ENCODE measurements at regions not wholly inside any gene's neighbourhood (a gene's known extent, or its start where the extent isn't known, plus 50 kb on each side); places are given as distances from the start of the nearest gene placed in this dataset.

- no peak for DNase-seq
Observed at GRCh38 chr13:55298201-55298600, 1842.5 kb upstream of the PRR20A start.

GRCh38 chr13:55302568-55302967 is 1838.2 kb upstream of the PRR20A start:
- DNase-seq: no peak

GRCh38 chr13:55307909-55308308 is 1832.8 kb upstream of the PRR20A start:
- DNase-seq: no peak

- no peak for DNase-seq
Observed at GRCh38 chr13:55341891-55342290, 1798.8 kb upstream of the PRR20A start.

- no peak for DNase-seq
Observed at GRCh38 chr13:55345224-55345623, 1795.5 kb upstream of the PRR20A start.

GRCh38 chr13:55347528-55347927 is 1793.2 kb upstream of the PRR20A start:
- no peak for DNase-seq

GRCh38 chr13:55359067-55359466 is 1781.7 kb upstream of the PRR20A start:
- DNase-seq: no peak

- DNase-seq: no peak
Observed at GRCh38 chr13:55361141-55361540, 1779.6 kb upstream of the PRR20A start.

GRCh38 chr13:55366676-55367075 is 1774.0 kb upstream of the PRR20A start:
- no peak for DNase-seq

- no peak for DNase-seq
Observed at GRCh38 chr13:55394470-55394869, 1746.2 kb upstream of the PRR20A start.

- no peak for DNase-seq
Observed at GRCh38 chr13:55402870-55403269, 1737.8 kb upstream of the PRR20A start.

- DNase-seq: no peak
Observed at GRCh38 chr13:55403887-55404487, 1736.7 kb upstream of the PRR20A start.

GRCh38 chr13:55410398-55411330 is 1730.1 kb upstream of the PRR20A start:
- DNase-seq: no peak

GRCh38 chr13:55418095-55418494 is 1722.6 kb upstream of the PRR20A start:
- no peak for DNase-seq

- DNase-seq: no peak
Observed at GRCh38 chr13:55432814-55433213, 1707.9 kb upstream of the PRR20A start.

- no peak for DNase-seq
Observed at GRCh38 chr13:55437162-55437561, 1703.6 kb upstream of the PRR20A start.

- no peak for DNase-seq
Observed at GRCh38 chr13:55439450-55439849, 1701.3 kb upstream of the PRR20A start.

- no peak for DNase-seq
Observed at GRCh38 chr13:55440465-55441085, 1700.1 kb upstream of the PRR20A start.

- no peak for DNase-seq
Observed at GRCh38 chr13:55464222-55464621, 1676.5 kb upstream of the PRR20A start.

GRCh38 chr13:55467476-55467875 is 1673.2 kb upstream of the PRR20A start:
- no peak for DNase-seq

- no peak for DNase-seq
Observed at GRCh38 chr13:55483626-55484158, 1657.0 kb upstream of the PRR20A start.

GRCh38 chr13:55493297-55493696 is 1647.4 kb upstream of the PRR20A start:
- DNase-seq: no peak

GRCh38 chr13:55497486-55497885 is 1643.2 kb upstream of the PRR20A start:
- no peak for DNase-seq
